Osteocyte (in vitro differentiated cells): ENCODE measurements at regions not wholly inside any gene's neighbourhood (a gene's known extent, or its start where the extent isn't known, plus 50 kb on each side); places are given as distances from the start of the nearest gene placed in this dataset.

Source experiments
- DNase-seq: peaks from one replicate; pipeline ENCODE4 v3.0.0; 2021; ENCODE audit warnings: mixed read lengths; ENCODE audit not compliant: unreplicated experiment; ENCODE audit errors: extremely low spot score
- H3K27ac Mint-ChIP-seq: one replicate; pipeline ENCODE4 v1.8.0; 2021; ENCODE audit warnings: mild to moderate bottlenecking, mixed read lengths; ENCODE audit not compliant: unreplicated experiment
- H3K27me3 Mint-ChIP-seq: one replicate; pipeline ENCODE4 v1.8.0; 2021; ENCODE audit warnings: mixed read lengths; ENCODE audit not compliant: unreplicated experiment
- H3K36me3 Mint-ChIP-seq: one replicate; pipeline ENCODE4 v1.8.0; 2021; ENCODE audit warnings: mixed read lengths; ENCODE audit not compliant: unreplicated experiment
- H3K4me1 Mint-ChIP-seq: one replicate; pipeline ENCODE4 v1.8.0; 2021; ENCODE audit warnings: mixed read lengths; ENCODE audit not compliant: unreplicated experiment
- H3K4me3 Mint-ChIP-seq: one replicate; pipeline ENCODE4 v1.8.0; 2021; ENCODE audit warnings: mild to moderate bottlenecking, moderate library complexity, mixed read lengths; ENCODE audit not compliant: unreplicated experiment
- H3K9me3 Mint-ChIP-seq: one replicate; pipeline ENCODE4 v1.8.0; 2021; ENCODE audit warnings: mixed read lengths; ENCODE audit not compliant: unreplicated experiment
- CTCF ChIP-seq: fragments of 200-600 bp; sonication (generic); IDR thresholded peaks from 2 replicates; pipeline ENCODE4 v1.5.0; 2021; ENCODE audit warnings: antibody characterized with exemption, mild to moderate bottlenecking, moderate library complexity

- Mint-ChIP-seq H3K36me3 (no peaks in the 10 kb centered on the region), H3K4me3 (no peak overlapping the region), H3K9me3 (no peaks in the 10 kb centered on the region), H3K27ac (no peak overlapping the region), H3K27me3 (peaks cover 11% of the 10 kb centered on the region), H3K4me1 (peaks cover 3% of the 10 kb centered on the region)
- DNase-seq, result no peak
- no peak for TF ChIP-seq CTCF
Measured at GRCh38 chr14:71290301-71290700, 383.0 kb downstream of the PCNX1 start.

GRCh38 chr14:71290960-71291466, 383.8 kb downstream of the PCNX1 start:
- Mint-ChIP-seq H3K36me3 (no peaks in the 10 kb centered on the region), H3K4me1 (peaks cover 3% of the 10 kb centered on the region), H3K4me3 (no peak overlapping the region), H3K27ac (no peak overlapping the region), H3K27me3 (peaks cover 11% of the 10 kb centered on the region), H3K9me3 (no peaks in the 10 kb centered on the region)
- DNase-seq, result no peak
- no peak for TF ChIP-seq CTCF

GRCh38 chr14:71296184-71296583, 388.9 kb downstream of the PCNX1 start:
- H3K4me1 Mint-ChIP-seq, result no peaks in the 10 kb centered on the region
- peaks cover 3% of the 10 kb centered on the region for H3K27me3 Mint-ChIP-seq
- no peak for TF ChIP-seq CTCF
- no peak overlapping the region for H3K27ac Mint-ChIP-seq
- DNase-seq, result no peak
- no peaks in the 10 kb centered on the region for H3K9me3 Mint-ChIP-seq
- no peaks in the 10 kb centered on the region for H3K36me3 Mint-ChIP-seq
- H3K4me3 Mint-ChIP-seq, result no peak overlapping the region

GRCh38 chr14:71300566-71301330, 393.5 kb downstream of the PCNX1 start:
- DNase-seq, result no peak
- Mint-ChIP-seq H3K4me3 (no peak overlapping the region), H3K9me3 (peaks cover 5% of the 10 kb centered on the region), H3K27me3 (peaks cover 5% of the 10 kb centered on the region), H3K4me1 (no peaks in the 10 kb centered on the region), H3K27ac (no peak overlapping the region), H3K36me3 (no peaks in the 10 kb centered on the region)
- TF ChIP-seq CTCF, result no peak

GRCh38 chr14:71301611-71302010, 394.4 kb downstream of the PCNX1 start:
- peaks cover 10% of the 10 kb centered on the region for H3K27me3 Mint-ChIP-seq
- DNase-seq, result no peak
- H3K9me3 Mint-ChIP-seq, result peaks cover 6% of the 10 kb centered on the region
- H3K4me1 Mint-ChIP-seq, result no peaks in the 10 kb centered on the region
- H3K36me3 Mint-ChIP-seq, result no peaks in the 10 kb centered on the region
- H3K4me3 Mint-ChIP-seq, result no peak overlapping the region
- H3K27ac Mint-ChIP-seq, result no peak overlapping the region
- TF ChIP-seq CTCF, result no peak
